HG03565 (cell line): ENCODE measurements at regions not wholly inside any gene's neighbourhood (a gene's known extent, or its start where the extent isn't known, plus 50 kb on each side); places are given as distances from the start of the nearest gene placed in this dataset.

Experiments used
- ATAC-seq: cut with Tn5 transposase; IDR thresholded peaks from one replicate; pipeline ENCODE4 v1.9.1; 2021; ENCODE audit warnings: mild to moderate bottlenecking, moderate library complexity; ENCODE audit not compliant: unreplicated experiment

- no peak for ATAC-seq
These were observed 372.8 kb upstream of the DUSP10 start for GRCh38 chr1:222114536-222115156.

- no peak for ATAC-seq
These were observed 367.9 kb upstream of the DUSP10 start for GRCh38 chr1:222109836-222110235.

GRCh38 chr1:222107975-222108374 is 366.1 kb upstream of the DUSP10 start:
- no peak for ATAC-seq

GRCh38 chr1:222107267-222107666 is 365.4 kb upstream of the DUSP10 start:
- ATAC-seq, result no peak

GRCh38 chr1:222106377-222106776 is 364.5 kb upstream of the DUSP10 start:
- no peak for ATAC-seq

- ATAC-seq, result no peak
These were observed 364.0 kb upstream of the DUSP10 start for GRCh38 chr1:222105861-222106260.

- ATAC-seq, result no peak
These were observed 363.5 kb upstream of the DUSP10 start for GRCh38 chr1:222105393-222105737.

- no peak for ATAC-seq
These were observed 363.0 kb upstream of the DUSP10 start for GRCh38 chr1:222104694-222105392.

GRCh38 chr1:222104097-222104496 is 362.2 kb upstream of the DUSP10 start:
- ATAC-seq, result no peak

- no peak for ATAC-seq
These were observed 357.9 kb upstream of the DUSP10 start for GRCh38 chr1:222099746-222100145.

- ATAC-seq, result no peak
These were observed 356.5 kb upstream of the DUSP10 start for GRCh38 chr1:222098404-222098803.

GRCh38 chr1:222097588-222097987 is 355.7 kb upstream of the DUSP10 start:
- no peak for ATAC-seq

GRCh38 chr1:222096883-222097282 is 355.0 kb upstream of the DUSP10 start:
- ATAC-seq, result no peak

- no peak for ATAC-seq
These were observed 354.5 kb upstream of the DUSP10 start for GRCh38 chr1:222096476-222096772.

- ATAC-seq, result peak; percentile 56
These were observed 354.0 kb upstream of the DUSP10 start for GRCh38 chr1:222095606-222096475.

GRCh38 chr1:222093518-222093917 is 351.6 kb upstream of the DUSP10 start:
- ATAC-seq, result no peak

GRCh38 chr1:222090103-222090502 is 348.2 kb upstream of the DUSP10 start:
- no peak for ATAC-seq

- no peak for ATAC-seq
These were observed 345.5 kb upstream of the DUSP10 start for GRCh38 chr1:222087221-222087920.

- no peak for ATAC-seq
These were observed 343.1 kb upstream of the DUSP10 start for GRCh38 chr1:222084996-222085395.

- ATAC-seq, result no peak
These were observed 342.2 kb upstream of the DUSP10 start for GRCh38 chr1:222084048-222084447.

GRCh38 chr1:222081859-222082258 is 340.0 kb upstream of the DUSP10 start:
- no peak for ATAC-seq
